Panc1 (cell line): ENCODE measurements at regions not wholly inside any gene's neighbourhood (a gene's known extent, or its start where the extent isn't known, plus 50 kb on each side); places are given as distances from the start of the nearest gene placed in this dataset.

Source experiments
- POLR2AphosphoS5 ChIP-seq: IDR thresholded peaks from 2 replicates; pipeline ENCODE4 v1.6.1; 2012; ENCODE audit warnings: mild to moderate bottlenecking, low read depth, low read length, moderate library complexity
- REST ChIP-seq, 2 experiments: IDR thresholded peaks; 2 replicates each; pipeline ENCODE4 v1.6.1; 2011 to 2012; ENCODE audit warnings: low read depth in 2 of 2, control low read depth in 1 of 2, low read length in 1 of 2, mild to moderate bottlenecking in 1 of 2, moderate library complexity in 1 of 2; ENCODE audit not compliant: insufficient read depth in 1 of 2
- SIN3A ChIP-seq: IDR thresholded peaks from 2 replicates; pipeline ENCODE4 v1.6.1; 2012; ENCODE audit warnings: low read depth, mild to moderate bottlenecking, low read length, moderate library complexity, borderline replicate concordance; ENCODE audit not compliant: insufficient read depth
- TF ChIP-seq, protein P1 (sequence below): fragments of 450-650 bp; IDR thresholded peaks from 2 replicates; pipeline ENCODE4 v1.5.1; 2017; ENCODE audit warnings: mild to moderate bottlenecking

- TF ChIP-seq, protein P1, sequence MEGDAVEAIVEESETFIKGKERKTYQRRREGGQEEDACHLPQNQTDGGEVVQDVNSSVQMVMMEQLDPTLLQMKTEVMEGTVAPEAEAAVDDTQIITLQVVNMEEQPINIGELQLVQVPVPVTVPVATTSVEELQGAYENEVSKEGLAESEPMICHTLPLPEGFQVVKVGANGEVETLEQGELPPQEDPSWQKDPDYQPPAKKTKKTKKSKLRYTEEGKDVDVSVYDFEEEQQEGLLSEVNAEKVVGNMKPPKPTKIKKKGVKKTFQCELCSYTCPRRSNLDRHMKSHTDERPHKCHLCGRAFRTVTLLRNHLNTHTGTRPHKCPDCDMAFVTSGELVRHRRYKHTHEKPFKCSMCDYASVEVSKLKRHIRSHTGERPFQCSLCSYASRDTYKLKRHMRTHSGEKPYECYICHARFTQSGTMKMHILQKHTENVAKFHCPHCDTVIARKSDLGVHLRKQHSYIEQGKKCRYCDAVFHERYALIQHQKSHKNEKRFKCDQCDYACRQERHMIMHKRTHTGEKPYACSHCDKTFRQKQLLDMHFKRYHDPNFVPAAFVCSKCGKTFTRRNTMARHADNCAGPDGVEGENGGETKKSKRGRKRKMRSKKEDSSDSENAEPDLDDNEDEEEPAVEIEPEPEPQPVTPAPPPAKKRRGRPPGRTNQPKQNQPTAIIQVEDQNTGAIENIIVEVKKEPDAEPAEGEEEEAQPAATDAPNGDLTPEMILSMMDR, result 0 out of 2 replicates have a peak, but pooled peaks have one; percentile 12
- no peak for TF ChIP-seq POLR2AphosphoS5
- no peak for TF ChIP-seq SIN3A
- no peak for TF ChIP-seq REST (IDR thresholded peaks at IDR 0.05; ENCODE audit: insufficient read depth in 1 of 2, low read depth in 2 of 2, low read length in 1 of 2)
These were observed 781.2 kb downstream of the MTRR start for GRCh38 chr5:8650186-8650585.
